ENCODE measurements at regions not wholly inside any gene's neighbourhood (a gene's known extent, or its start where the extent isn't known, plus 50 kb on each side); places are given as distances from the start of the nearest gene placed in this dataset.

DNA sequence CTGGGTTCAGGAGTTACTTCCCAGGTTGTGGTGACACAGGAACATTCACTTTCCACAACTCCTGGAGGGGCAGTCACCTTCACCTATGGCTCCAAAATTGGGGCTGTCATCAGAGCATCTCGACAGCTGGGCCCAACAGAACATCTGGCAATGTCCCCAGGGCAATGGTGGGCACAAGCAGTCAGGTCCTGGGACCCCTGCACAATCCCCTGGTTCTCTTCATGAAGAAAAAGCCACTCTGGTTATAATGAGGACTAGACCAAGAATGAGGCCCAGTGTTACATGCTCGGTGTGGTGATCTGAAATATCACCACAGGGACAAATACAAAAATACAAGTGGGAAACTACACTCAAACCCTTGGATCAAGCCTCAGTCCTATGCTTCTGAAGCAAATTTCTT lies 89.0 kb upstream of the VPREB1 start (continued):
- no peak for TF ChIP-seq REST (IDR thresholded peaks at IDR 0.05; ENCODE audit: low read depth)
- TF ChIP-seq, protein P1, sequence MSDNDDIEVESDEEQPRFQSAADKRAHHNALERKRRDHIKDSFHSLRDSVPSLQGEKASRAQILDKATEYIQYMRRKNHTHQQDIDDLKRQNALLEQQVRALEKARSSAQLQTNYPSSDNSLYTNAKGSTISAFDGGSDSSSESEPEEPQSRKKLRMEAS (IDR thresholded peaks at IDR 0.05), result no peak
- no peak for TF ChIP-seq POLR2A (IDR thresholded peaks at IDR 0.05; ENCODE audit: borderline replicate concordance, extremely low read depth, insufficient read depth, insufficient read length)
- TF ChIP-seq CBX3 (IDR thresholded peaks at IDR 0.05; ENCODE audit: low read depth), result no peak

- Histone ChIP-seq H3K36me3 (ENCODE audit: control insufficient read depth in 1 of 2, insufficient read depth in 2 of 2, low read length in 2 of 2) (no peaks in the 10 kb centered on the region), H3K4me2 (ENCODE audit: low read length) (no peak overlapping the region), H3K79me2 (ENCODE audit: insufficient read depth, low read length) (no peaks in the 10 kb centered on the region), H4K20me1 (ENCODE audit: insufficient read depth) (no peaks in the 10 kb centered on the region), H3K4me1 (ENCODE audit: control insufficient read depth in 1 of 2, insufficient read depth in 2 of 2, low read length in 2 of 2) (no peaks in the 10 kb centered on the region), H2AFZ (ENCODE audit: low read depth, low read length, poor library complexity, severe bottlenecking) (no peak overlapping the region), H3K9me3 (ENCODE audit: control insufficient read depth in 1 of 2, insufficient read depth in 1 of 2, low read depth in 1 of 2, low read length in 2 of 2) (no peaks in the 10 kb centered on the region), H3K9me2 (ENCODE audit: insufficient read depth) (no peaks in the 10 kb centered on the region), H3K4me3 (replicated peaks in 1 of 2; ENCODE audit: low read depth in 1 of 2, low read length in 2 of 2) (no peak overlapping the region), H3K9ac (ENCODE audit: low read length) (no peak overlapping the region), H3K27me3 (ENCODE audit: insufficient read depth, low read length) (peaks cover 19% of the 10 kb centered on the region), H3K27ac (ENCODE audit: low read depth, low read length) (no peak overlapping the region)
- ATAC-seq, result no peak
- TF ChIP-seq CEBPB (IDR thresholded peaks at IDR 0.05; ENCODE audit: low read depth), result no peak
- no peak for TF ChIP-seq YY1 (IDR thresholded peaks at IDR 0.05; ENCODE audit: extremely low read depth, insufficient replicate concordance, low read depth, low read length)
- no peak for TF ChIP-seq SIN3A (IDR thresholded peaks at IDR 0.05; ENCODE audit: low read depth)
- TF ChIP-seq ELF1 (IDR thresholded peaks at IDR 0.05; ENCODE audit: borderline replicate concordance, low read depth), result no peak
- no peak for TF ChIP-seq ZBTB33 (IDR thresholded peaks at IDR 0.05; ENCODE audit: extremely low read depth, insufficient replicate concordance, low read length)
- no peak for TF ChIP-seq TCF7L2 (IDR thresholded peaks at IDR 0.05; ENCODE audit: borderline replicate concordance, extremely low read depth, insufficient read depth, insufficient read length)
- TF ChIP-seq REST (IDR thresholded peaks at IDR 0.05; ENCODE audit: low read depth), result no peak
- TF ChIP-seq FOSL1 (IDR thresholded peaks at IDR 0.05; ENCODE audit: low read depth), result no peak
- no peak for TF ChIP-seq POLR2AphosphoS5 (IDR thresholded peaks at IDR 0.05; ENCODE audit: low read depth, low read length)
- TF ChIP-seq JUND (IDR thresholded peaks at IDR 0.05), result no peak
- TF ChIP-seq ZFX (IDR thresholded peaks at IDR 0.05), result no peak
- TF ChIP-seq EGR1 (IDR thresholded peaks at IDR 0.05; ENCODE audit: low read depth), result no peak
- TF ChIP-seq SP1 (IDR thresholded peaks at IDR 0.05; ENCODE audit: low read depth), result no peak
- TF ChIP-seq ZNF274 (IDR thresholded peaks at IDR 0.05; ENCODE audit: low read depth, low read length), result no peak
- DNase-seq (ENCODE audit: low read depth, low spot score), result no peak
- ChIA-PET RAD21 (ENCODE audit: low non-redundant PET in 1 of 2, low total read pairs in 2 of 2, uncharacterized antibody in 2 of 2, unreplicated experiment in 2 of 2) (no interaction called here), POLR2A (no interaction called here), CTCF (interaction anchor here (1.6 kb wide), 1 partner anchor 10 kb away, joined by 4 read pairs; no protein-coding TSS in a partner anchor)
- intact Hi-C loops (cut with micrococcal nuclease), result loop anchor here (10.0 kb wide), 2 partner anchors 50 kb away; no protein-coding TSS in a partner anchor
- BruUV-seq (replicated peaks), result no TSS peak
These were observed 89.4 kb upstream of the VPREB1 start for GRCh38 chr22:22155146-22155545.
